ENCODE measurements at regions not wholly inside any gene's neighbourhood (a gene's known extent, or its start where the extent isn't known, plus 50 kb on each side); places are given as distances from the start of the nearest gene placed in this dataset.

GRCh38 chr16:74140557-74140956 lies 156.1 kb upstream of the PSMD7 start:
- no peak for ATAC-seq
- TF ChIP-seq ISL1 (CRISPR knock-in tag; IDR thresholded peaks at IDR 0.05): no peak
- TF ChIP-seq ZNF8 (CRISPR knock-in tag; IDR thresholded peaks at IDR 0.05): peak; percentile 97
- no peak for TF ChIP-seq CSRNP3 (CRISPR knock-in tag; IDR thresholded peaks at IDR 0.05)

GRCh38 chr16:74123826-74124225 lies 172.8 kb upstream of the PSMD7 start:
- no peak for ATAC-seq
- no peak for TF ChIP-seq RARB (CRISPR knock-in tag; IDR thresholded peaks at IDR 0.05)
- no peak for TF ChIP-seq OSR1 (CRISPR knock-in tag; IDR thresholded peaks at IDR 0.05)
- no peak for TF ChIP-seq GLIS3 (CRISPR knock-in tag; IDR thresholded peaks at IDR 0.05)
- TF ChIP-seq ZNF565 (CRISPR knock-in tag; conservative IDR thresholded peaks at IDR 0.05; ENCODE audit: low read depth): no peak
- no peak for TF ChIP-seq ZC3H10 (CRISPR knock-in tag; IDR thresholded peaks at IDR 0.05)
- TF ChIP-seq PPARA (CRISPR knock-in tag; IDR thresholded peaks at IDR 0.05; ENCODE audit: borderline replicate concordance): no peak
- TF ChIP-seq CSRNP3 (CRISPR knock-in tag; IDR thresholded peaks at IDR 0.05): no peak
- no peak for TF ChIP-seq POU6F1 (CRISPR knock-in tag; IDR thresholded peaks at IDR 0.05; ENCODE audit: borderline replicate concordance, low read depth)
- no peak for TF ChIP-seq CREB5 (CRISPR knock-in tag; IDR thresholded peaks at IDR 0.05; ENCODE audit: low read depth)
- TF ChIP-seq ZFP30 (CRISPR knock-in tag; IDR thresholded peaks at IDR 0.05): no peak
- TF ChIP-seq SNAI2 (CRISPR knock-in tag; IDR thresholded peaks at IDR 0.05): no peak
- no peak for TF ChIP-seq PATZ1 (CRISPR knock-in tag; IDR thresholded peaks at IDR 0.05; ENCODE audit: borderline replicate concordance)
- no peak for TF ChIP-seq ZNF8 (CRISPR knock-in tag; IDR thresholded peaks at IDR 0.05)
- no peak for TF ChIP-seq ESRRG (CRISPR knock-in tag; IDR thresholded peaks at IDR 0.05)
- TF ChIP-seq BACH2 (CRISPR knock-in tag; IDR thresholded peaks at IDR 0.05; ENCODE audit: borderline replicate concordance): no peak
- TF ChIP-seq ARNTL (CRISPR knock-in tag; IDR thresholded peaks at IDR 0.05; ENCODE audit: borderline replicate concordance, low read depth): no peak
- TF ChIP-seq ISL1 (CRISPR knock-in tag; IDR thresholded peaks at IDR 0.05): no peak
- no peak for TF ChIP-seq TOX (CRISPR knock-in tag; IDR thresholded peaks at IDR 0.05; ENCODE audit: borderline replicate concordance)
- no peak for TF ChIP-seq ZFP3 (CRISPR knock-in tag; IDR thresholded peaks at IDR 0.05)

GRCh38 chr16:74123195-74123594 lies 173.4 kb upstream of the PSMD7 start:
- no peak for ATAC-seq
- TF ChIP-seq SNAI2 (CRISPR knock-in tag; IDR thresholded peaks at IDR 0.05) (no peak), ESRRG (CRISPR knock-in tag; IDR thresholded peaks at IDR 0.05) (no peak), PATZ1 (CRISPR knock-in tag; IDR thresholded peaks at IDR 0.05; ENCODE audit: borderline replicate concordance) (no peak), OSR1 (CRISPR knock-in tag; IDR thresholded peaks at IDR 0.05) (no peak), TOX (CRISPR knock-in tag; IDR thresholded peaks at IDR 0.05; ENCODE audit: borderline replicate concordance) (no peak)

Measured in SK-N-SH treated with all-trans-retinoic acid at 6 μM for 48 hours (cell line).